H1 (cell line): ENCODE measurements at regions not wholly inside any gene's neighbourhood (a gene's known extent, or its start where the extent isn't known, plus 50 kb on each side); places are given as distances from the start of the nearest gene placed in this dataset.

Source experiments
- CTCF ChIA-PET: fragments of 300-600 bp; sonication (Branson Sonifier 250); formaldehyde crosslinking; loops from one replicate; lab custom pipeline; 2021; ENCODE audit not compliant: partially characterized antibody; lab: Charles Lee
- POLR2A ChIA-PET: fragments of 300-600 bp; sonication (Branson Sonifier 250); formaldehyde crosslinking; loops from one replicate; lab custom pipeline; 2021; ENCODE audit warnings: inconsistent platforms; ENCODE audit not compliant: partially characterized antibody; lab: Charles Lee
- DNase-seq, 2 experiments: peaks; one replicate each; pipeline versions ENCODE4 v3.0.0 to v3.0.0-alpha.2; 2010 to 2022; ENCODE audit warnings: low spot score in 2 of 2, low read depth in 1 of 2, mixed read lengths in 1 of 2
- FAIRE-seq: peaks from 2 replicates; lab custom pipeline; 2011; peaks lifted over from hg19 to GRCh38; lab: Jason Lieb, UNC
- H2AFZ ChIP-seq: 2 replicates; pipeline ENCODE4 v1.8.1; 2012; ENCODE audit warnings: low read length, inconsistent platforms
- H2AK5ac ChIP-seq: 2 replicates; pipeline ENCODE4 v1.6.1; 2013; ENCODE audit warnings: low read depth, low read length
- H2BK120ac ChIP-seq: replicated peaks from 2 replicates; pipeline ENCODE3; 2013; ENCODE audit warnings: low read depth, low read length, inconsistent platforms
- H2BK12ac ChIP-seq: 2 replicates; pipeline ENCODE4 v1.6.1; 2013; ENCODE audit warnings: low read depth, low read length
- H2BK15ac ChIP-seq: 2 replicates; pipeline ENCODE4 v1.6.1; 2013; ENCODE audit warnings: low read length
- H2BK20ac ChIP-seq: 2 replicates; pipeline ENCODE4 v1.6.1; 2013; ENCODE audit warnings: low read length
- H2BK5ac ChIP-seq: 2 replicates; pipeline ENCODE4 v1.6.1; 2013; ENCODE audit warnings: low read depth, low read length
- H3K14ac ChIP-seq: 2 replicates; pipeline ENCODE4 v1.6.1; 2013; ENCODE audit warnings: inconsistent platforms; ENCODE audit not compliant: insufficient read length
- H3K18ac ChIP-seq: 2 replicates; pipeline ENCODE4 v1.6.1; 2013; ENCODE audit warnings: low read length; ENCODE audit errors: extremely low read depth
- H3K23ac ChIP-seq: 2 replicates; pipeline ENCODE4 v1.6.1; 2013; ENCODE audit warnings: inconsistent platforms; ENCODE audit not compliant: insufficient read length
- H3K23me2 ChIP-seq: 2 replicates; pipeline ENCODE4 v1.6.1; 2013; ENCODE audit warnings: low read depth, low read length
- H3K27ac ChIP-seq: 2 replicates; pipeline ENCODE4 v1.6.1; 2011; ENCODE audit warnings: low read depth, low read length, inconsistent platforms
- H3K27me3 ChIP-seq, 4 experiments: replicated peaks in 1 of 4; 1 replicate in 1 of 4; 2 replicates in 3 of 4; pipeline versions ENCODE4 v1.6.1 to v1.8.1; 2011 to 2013; ENCODE audit warnings: low read length in 3 of 4, mild to moderate bottlenecking in 3 of 4, inconsistent platforms in 2 of 4, mixed read lengths in 2 of 4, moderate library complexity in 1 of 4; ENCODE audit not compliant: control insufficient read depth in 3 of 4, insufficient read depth in 3 of 4; ENCODE audit errors: extremely low read depth in 1 of 4
- H3K36me3 ChIP-seq, 4 experiments: 2 replicates each; pipeline versions ENCODE4 v1.6.1 to v1.8.1; 2011 to 2013; ENCODE audit warnings: mild to moderate bottlenecking in 4 of 4, low read length in 3 of 4, moderate library complexity in 2 of 4, control low read depth in 1 of 4, inconsistent platforms in 1 of 4; ENCODE audit not compliant: insufficient read depth in 4 of 4, control insufficient read depth in 2 of 4
- H3K4ac ChIP-seq: replicated peaks from 2 replicates; pipeline ENCODE3; 2013; ENCODE audit warnings: low read length, low read depth, mixed read lengths, inconsistent platforms; ENCODE audit not compliant: insufficient read length
- H3K4me1 ChIP-seq, 4 experiments: replicated peaks in 1 of 4; 1 replicate in 1 of 4; 2 replicates in 3 of 4; pipeline versions ENCODE4 v1.6.1 to v1.8.1; 2011 to 2013; ENCODE audit warnings: low read length in 3 of 4, inconsistent platforms in 2 of 4, mixed read lengths in 1 of 4; ENCODE audit not compliant: insufficient read depth in 4 of 4, control insufficient read depth in 3 of 4
- H3K4me2 ChIP-seq, 2 experiments: 2 replicates each; pipeline versions ENCODE4 v1.6.1 to v1.8.1; 2011 to 2013; ENCODE audit warnings: low read depth in 2 of 2, low read length in 2 of 2, control low read depth in 1 of 2, inconsistent platforms in 1 of 2, mild to moderate bottlenecking in 1 of 2; ENCODE audit not compliant: insufficient read depth in 1 of 2
- H3K4me3 ChIP-seq, 4 experiments: fragments of 200-600, 300-600 bp in 1 of 4; sonication (generic), shearing (Covaris generic), sonication (Bioruptor Twin) in 1 of 4; 2 replicates each; pipeline versions ENCODE4 v1.5.1 to v1.8.1; 2011 to 2016; ENCODE audit warnings: low read length in 4 of 4, low read depth in 3 of 4, control low read depth in 2 of 4, inconsistent platforms in 2 of 4, mild to moderate bottlenecking in 2 of 4, mixed read lengths in 1 of 4, moderate library complexity in 1 of 4; ENCODE audit not compliant: insufficient read depth in 2 of 4; ENCODE audit errors: extremely low read depth in 1 of 4
- H3K56ac ChIP-seq: replicated peaks from 2 replicates; pipeline ENCODE3; 2013; ENCODE audit warnings: low read depth, mild to moderate bottlenecking, mixed read lengths, low read length, inconsistent platforms; ENCODE audit not compliant: insufficient read length
- H3K79me1 ChIP-seq: 2 replicates; pipeline ENCODE4 v1.6.1; 2013; ENCODE audit warnings: low read depth, low read length, control low read depth
- H3K79me2 ChIP-seq, 2 experiments: 2 replicates each; pipeline versions ENCODE4 v1.6.1 to v1.8.1; 2012 to 2013; ENCODE audit warnings: low read length in 2 of 2, mild to moderate bottlenecking in 2 of 2, inconsistent platforms in 1 of 2; ENCODE audit not compliant: insufficient read depth in 2 of 2, control insufficient read depth in 1 of 2
- H3K9ac ChIP-seq, 4 experiments: replicated peaks in 1 of 4; 1 replicate in 1 of 4; 2 replicates in 3 of 4; pipeline versions ENCODE4 v1.6.1 to v1.8.1; 2011 to 2013; ENCODE audit warnings: low read depth in 3 of 4, low read length in 3 of 4, control low read depth in 2 of 4, mild to moderate bottlenecking in 2 of 4, moderate library complexity in 2 of 4, inconsistent platforms in 1 of 4; ENCODE audit errors: extremely low read depth in 1 of 4
- H3K9me3 ChIP-seq, 2 experiments: 2 replicates each; pipeline versions ENCODE4 v1.6.1 to v1.8.1; 2012 to 2013; ENCODE audit warnings: mild to moderate bottlenecking in 2 of 2, moderate library complexity in 2 of 2, control low read depth in 1 of 2, inconsistent platforms in 1 of 2, low read depth in 1 of 2, low read length in 1 of 2, mixed read lengths in 1 of 2; ENCODE audit not compliant: insufficient read depth in 2 of 2
- H4K20me1 ChIP-seq, 2 experiments: replicated peaks in 1 of 2; 2 replicates each; pipeline versions ENCODE3 to v1.8.1; 2011 to 2013; ENCODE audit warnings: inconsistent platforms in 2 of 2, low read length in 2 of 2, mild to moderate bottlenecking in 1 of 2; ENCODE audit not compliant: insufficient read depth in 2 of 2, control insufficient read depth in 1 of 2
- H4K5ac ChIP-seq: 2 replicates; pipeline ENCODE4 v1.6.1; 2013; ENCODE audit warnings: low read length, low read depth, mixed read lengths, inconsistent platforms; ENCODE audit not compliant: insufficient read length
- H4K8ac ChIP-seq: 2 replicates; pipeline ENCODE4 v1.8.0; 2013; ENCODE audit warnings: mild to moderate bottlenecking, moderate library complexity, low read length, inconsistent platforms; ENCODE audit not compliant: insufficient read depth; ENCODE audit errors: extremely low read depth
- H4K91ac ChIP-seq: replicated peaks from 2 replicates; pipeline ENCODE3; 2013; ENCODE audit warnings: low read length, mixed read lengths, inconsistent platforms; ENCODE audit not compliant: insufficient read length
- EZH2 ChIP-seq: fragments of 200-600 bp; sonication (generic); IDR thresholded peaks from 2 replicates; pipeline ENCODE4 v1.7.1; 2012; ENCODE audit warnings: low read depth, mild to moderate bottlenecking, moderate library complexity, low read length, inconsistent platforms; ENCODE audit not compliant: severe bottlenecking
- FOSL1 ChIP-seq: IDR thresholded peaks from 2 replicates; pipeline ENCODE4 v1.6.1; 2011; ENCODE audit warnings: mild to moderate bottlenecking, low read depth, low read length, moderate library complexity; ENCODE audit not compliant: insufficient read depth
- GABPA ChIP-seq: IDR thresholded peaks from 2 replicates; pipeline ENCODE4 v1.6.1; 2011; ENCODE audit warnings: mild to moderate bottlenecking, low read length, moderate library complexity, borderline replicate concordance; ENCODE audit not compliant: insufficient read depth
- KDM4A ChIP-seq: IDR thresholded peaks from one replicate; pipeline ENCODE4 v1.7.1; 2012; ENCODE audit warnings: low read depth, mild to moderate bottlenecking, moderate library complexity, low read length, inconsistent platforms; ENCODE audit not compliant: severe bottlenecking
- RBBP5 ChIP-seq: IDR thresholded peaks from 2 replicates; pipeline ENCODE4 v1.7.1; 2012; ENCODE audit warnings: low read depth, mild to moderate bottlenecking, inconsistent platforms, low read length, moderate library complexity, borderline replicate concordance
- TEAD4 ChIP-seq: IDR thresholded peaks from 2 replicates; pipeline ENCODE4 v1.6.1; 2012; ENCODE audit warnings: low read depth, low read length, inconsistent platforms, mixed read lengths
- USF2 ChIP-seq: IDR thresholded peaks from 2 replicates; pipeline ENCODE4 v1.6.1; 2011; ENCODE audit warnings: low read length, improper control_type of control experiment
- WGBS, 2 experiments: shearing (Covaris generic) in 1 of 2; methylation state at CpG; one replicate each; pipeline versions ENCODE4 v1.1.6 to v1.1.7; 2013 to 2015; ENCODE audit warnings: low lambda C conversion rate in 2 of 2, mixed read lengths in 2 of 2, inconsistent platforms in 1 of 2, low coverage in 1 of 2, missing lambda C conversion rate in 1 of 2; ENCODE audit not compliant: insufficient replicate concordance in 2 of 2, insufficient coverage in 1 of 2, insufficient read length in 1 of 2; ENCODE audit errors: extremely low coverage in 1 of 2, missing lambda C conversion rate in 1 of 2; 5-methylcytosine and 5-hydroxymethylcytosine counted together
- TF ChIP-seq, protein P1 (sequence below): IDR thresholded peaks from 2 replicates; pipeline ENCODE4 v1.6.1; 2012; ENCODE audit warnings: low read length, inconsistent platforms

DNA sequence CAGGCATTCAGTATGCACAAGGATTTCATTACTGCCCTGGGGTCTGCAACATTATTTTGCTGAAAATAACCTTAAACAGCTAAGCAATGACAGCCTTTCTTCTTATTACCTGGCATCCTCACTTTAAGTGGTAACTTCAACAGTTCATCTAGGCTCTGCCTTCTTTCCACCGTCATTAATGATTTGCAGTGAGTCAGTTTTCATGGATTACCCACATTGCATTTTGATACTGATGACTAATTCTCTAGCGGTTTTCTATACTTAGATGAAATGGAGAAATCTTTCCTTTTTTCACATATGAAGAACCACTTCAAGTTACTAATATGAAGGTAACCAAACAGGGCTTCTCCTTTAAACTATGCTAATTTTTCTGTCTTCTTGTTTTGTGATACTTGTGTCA, 226.9 kb upstream of the TMPRSS15 start:
- ChIA-PET POLR2A (no interaction called here), CTCF (no interaction called here)
- no peak overlapping the region for H3K23ac ChIP-seq
- H3K36me3 ChIP-seq, result no peaks in the 10 kb centered on the region
- TF ChIP-seq FOSL1, result no peak
- no peak for TF ChIP-seq TEAD4
- no peak for TF ChIP-seq USF2
- TF ChIP-seq, protein P1, sequence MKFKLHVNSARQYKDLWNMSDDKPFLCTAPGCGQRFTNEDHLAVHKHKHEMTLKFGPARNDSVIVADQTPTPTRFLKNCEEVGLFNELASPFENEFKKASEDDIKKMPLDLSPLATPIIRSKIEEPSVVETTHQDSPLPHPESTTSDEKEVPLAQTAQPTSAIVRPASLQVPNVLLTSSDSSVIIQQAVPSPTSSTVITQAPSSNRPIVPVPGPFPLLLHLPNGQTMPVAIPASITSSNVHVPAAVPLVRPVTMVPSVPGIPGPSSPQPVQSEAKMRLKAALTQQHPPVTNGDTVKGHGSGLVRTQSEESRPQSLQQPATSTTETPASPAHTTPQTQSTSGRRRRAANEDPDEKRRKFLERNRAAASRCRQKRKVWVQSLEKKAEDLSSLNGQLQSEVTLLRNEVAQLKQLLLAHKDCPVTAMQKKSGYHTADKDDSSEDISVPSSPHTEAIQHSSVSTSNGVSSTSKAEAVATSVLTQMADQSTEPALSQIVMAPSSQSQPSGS, result no peak
- TF ChIP-seq KDM4A, result no peak
- TF ChIP-seq RBBP5, result no peak
- no peak for TF ChIP-seq EZH2
- TF ChIP-seq GABPA, result no peak
- H4K20me1 ChIP-seq, result no peaks in the 10 kb centered on the region
- no peaks in the 10 kb centered on the region for H3K79me2 ChIP-seq
- FAIRE-seq (no peak), DNase-seq (no peak)
- no peak overlapping the region for H2AK5ac ChIP-seq
- WGBS, 2 experiments, result 97% methylated on average over 2 of the region's 2 CpGs; no CpG with 5 or more reads in 1 of the 2 experiments
- no peaks in the 10 kb centered on the region for H3K27me3 ChIP-seq
- H4K8ac ChIP-seq, result no peak overlapping the region
- H3K18ac ChIP-seq, result no peak overlapping the region
- no peaks in the 10 kb centered on the region for H3K79me1 ChIP-seq
- no peak overlapping the region for H2BK12ac ChIP-seq
- no peak overlapping the region for H2AFZ ChIP-seq
- H4K91ac ChIP-seq, result no peak overlapping the region
- no peak overlapping the region for H2BK20ac ChIP-seq
- H3K4me3 ChIP-seq, result no peak overlapping the region
- no peak overlapping the region for H4K5ac ChIP-seq
- no peaks in the 10 kb centered on the region for H3K4me1 ChIP-seq
- H3K9ac ChIP-seq, result no peak overlapping the region
- H3K4ac ChIP-seq, result no peak overlapping the region
- H2BK15ac ChIP-seq, result no peak overlapping the region
- no peak overlapping the region for H3K27ac ChIP-seq
- no peak overlapping the region for H2BK5ac ChIP-seq
- no peak overlapping the region for H3K56ac ChIP-seq
- H3K4me2 ChIP-seq, result no peak overlapping the region
- H3K14ac ChIP-seq, result no peak overlapping the region
- H2BK120ac ChIP-seq, result no peak overlapping the region
- no peaks in the 10 kb centered on the region for H3K9me3 ChIP-seq
- no peaks in the 10 kb centered on the region for H3K23me2 ChIP-seq
